HCT116 (cell line): ENCODE measurements at regions not wholly inside any gene's neighbourhood (a gene's known extent, or its start where the extent isn't known, plus 50 kb on each side); places are given as distances from the start of the nearest gene placed in this dataset.

ENCODE experiments used
- ATAC-seq: fragments of 200-7000 bp; cut with Tn5 transposase; 2 replicates; pipeline ENCODE4 v1.9.1; 2020; ENCODE audit warnings: mild to moderate bottlenecking, moderate library complexity
- BruUV-seq: library from RNA; stranded (reverse); fragments of 400-500 nt; replicated peaks from 2 replicates; lab custom pipeline; 2021; lab: Mats Ljungman, UMichigan
- CTCF ChIA-PET: fragments of 300-600 bp; sonication (Branson Sonifier 250); formaldehyde crosslinking; loops from one replicate; lab custom pipeline; 2021; ENCODE audit warnings: antibody characterized with exemption; lab: Charles Lee
- POLR2A ChIA-PET: fragments of 300-600, 350-600 bp; sonication (Branson Sonifier 250); formaldehyde crosslinking; loops from one replicate; lab custom pipeline; 2021; ENCODE audit warnings: antibody characterized with exemption; lab: Charles Lee
- RAD21 ChIA-PET, 2 experiments: fragments of 300-600 bp; sonication (Branson Sonifier 250); formaldehyde crosslinking; loops; one replicate each; lab custom pipeline; 2023; ENCODE audit warnings: low total read pairs in 2 of 2; ENCODE audit not compliant: uncharacterized antibody in 2 of 2, unreplicated experiment in 2 of 2, low non-redundant PET in 1 of 2; lab: Charles Lee
- DNase-seq: peaks from one replicate; pipeline ENCODE4 v3.0.0-alpha.2; 2010; ENCODE audit warnings: low read depth, low spot score
- H2AFZ ChIP-seq: fragments of 200-600 bp; shearing (Covaris generic), sonication (generic); 2 replicates; pipeline ENCODE4 v1.6.1; 2017; ENCODE audit warnings: low read depth, mixed run types, mixed read lengths, antibody characterized with exemption, low read length; ENCODE audit not compliant: poor library complexity, severe bottlenecking
- H3K27ac ChIP-seq: 2 replicates; pipeline ENCODE4 v1.5.1; 2012; ENCODE audit warnings: low read depth, low read length
- H3K27me3 ChIP-seq: fragments of 200-600 bp; sonication (generic); 2 replicates; pipeline ENCODE4 v1.6.1; 2016; ENCODE audit warnings: mixed run types, low read length, mixed read lengths; ENCODE audit not compliant: insufficient read depth
- H3K36me3 ChIP-seq, 2 experiments: fragments of 200-500 bp in 1 of 2; fragments of 200-600 bp in 1 of 2; sonication (Bioruptor generic) in 1 of 2; sonication (generic) in 1 of 2; 2 replicates each; pipeline versions ENCODE4 v1.5.1 to v1.6.1; 2014 to 2016; ENCODE audit warnings: low read length in 2 of 2, inconsistent platforms in 1 of 2, mixed read lengths in 1 of 2, mixed run types in 1 of 2; ENCODE audit not compliant: insufficient read depth in 2 of 2, control insufficient read depth in 1 of 2
- H3K4me1 ChIP-seq, 2 experiments: fragments of 200-600 bp in 1 of 2; sonication (generic) in 1 of 2; 2 replicates each; pipeline versions ENCODE4 v1.5.1 to v1.6.1; 2012 to 2017; ENCODE audit warnings: low read length in 2 of 2, inconsistent platforms in 1 of 2, mild to moderate bottlenecking in 1 of 2, mixed read lengths in 1 of 2, mixed run types in 1 of 2, moderate library complexity in 1 of 2; ENCODE audit not compliant: insufficient read depth in 2 of 2, control insufficient read depth in 1 of 2
- H3K4me2 ChIP-seq: fragments of 200-600 bp; sonication (generic); 2 replicates; pipeline ENCODE4 v1.6.1; 2017; ENCODE audit warnings: mixed run types, low read length, mixed read lengths
- H3K4me3 ChIP-seq, 2 experiments: fragments of 200-600 bp in 1 of 2; sonication (generic) in 1 of 2; replicated peaks in 1 of 2; 2 replicates each; pipeline ENCODE4 v1.5.1; 2011 to 2016; ENCODE audit warnings: low read length in 2 of 2, control low read depth in 1 of 2, low read depth in 1 of 2, mild to moderate bottlenecking in 1 of 2, mixed read lengths in 1 of 2, mixed run types in 1 of 2
- H3K79me2 ChIP-seq: fragments of 200-600 bp; sonication (generic); 2 replicates; pipeline ENCODE4 v1.6.1; 2017; ENCODE audit warnings: mild to moderate bottlenecking, mixed run types, low read length, moderate library complexity, mixed read lengths; ENCODE audit not compliant: insufficient read depth
- H3K9ac ChIP-seq: fragments of 200-600 bp; sonication (generic); 2 replicates; pipeline ENCODE4 v1.6.1; 2016; ENCODE audit warnings: low read length, mixed read lengths
- H3K9me2 ChIP-seq: fragments of 200-600 bp; sonication (generic), shearing (Covaris generic); 2 replicates; pipeline ENCODE4 v1.6.1; 2017; ENCODE audit warnings: mixed run types, mild to moderate bottlenecking, moderate library complexity; ENCODE audit not compliant: insufficient read depth
- H3K9me3 ChIP-seq, 2 experiments: fragments of 200-500 bp in 1 of 2; fragments of 200-600 bp in 1 of 2; sonication (Bioruptor generic) in 1 of 2; sonication (generic) in 1 of 2; 2 replicates each; pipeline ENCODE4 v1.6.1; 2014 to 2017; ENCODE audit warnings: low read length in 2 of 2, mixed read lengths in 2 of 2, inconsistent platforms in 1 of 2, low read depth in 1 of 2, mild to moderate bottlenecking in 1 of 2, mixed run types in 1 of 2, moderate library complexity in 1 of 2; ENCODE audit not compliant: control insufficient read depth in 1 of 2, insufficient read depth in 1 of 2
- H4K20me1 ChIP-seq: fragments of 200-600 bp; sonication (generic), shearing (Covaris generic); 2 replicates; pipeline ENCODE4 v1.6.1; 2017; ENCODE audit warnings: mixed run types, mild to moderate bottlenecking, moderate library complexity; ENCODE audit not compliant: insufficient read depth
- CBX3 ChIP-seq: IDR thresholded peaks from 2 replicates; pipeline ENCODE4 v1.6.1; 2012; ENCODE audit warnings: low read depth
- CEBPB ChIP-seq: IDR thresholded peaks from 2 replicates; pipeline ENCODE4 v1.6.1; 2012; ENCODE audit warnings: low read depth
- EGR1 ChIP-seq: IDR thresholded peaks from 2 replicates; pipeline ENCODE4 v1.6.1; 2012; ENCODE audit warnings: low read depth
- ELF1 ChIP-seq: IDR thresholded peaks from 2 replicates; pipeline ENCODE4 v1.6.1; 2012; ENCODE audit warnings: low read depth, borderline replicate concordance
- EZH2 ChIP-seq: fragments of 200-600 bp; sonication (generic); IDR thresholded peaks from 2 replicates; pipeline ENCODE4 v1.6.1; 2017; ENCODE audit warnings: antibody characterized with exemption, mixed run types
- EZH2phosphoT487 ChIP-seq: fragments of 200-600 bp; IDR thresholded peaks from 2 replicates; pipeline ENCODE4 v1.6.1; 2018; ENCODE audit warnings: antibody characterized with exemption, borderline replicate concordance
- FOSL1 ChIP-seq: IDR thresholded peaks from 2 replicates; pipeline ENCODE4 v1.6.1; 2012; ENCODE audit warnings: low read depth
- MAX ChIP-seq: IDR thresholded peaks from 2 replicates; pipeline ENCODE4 v1.6.1; 2012
- POLR2A ChIP-seq: IDR thresholded peaks from 2 replicates; pipeline ENCODE4 v1.7.0; 2011; ENCODE audit warnings: borderline replicate concordance; ENCODE audit not compliant: insufficient read depth, insufficient read length; ENCODE audit errors: extremely low read depth
- POLR2AphosphoS5 ChIP-seq: IDR thresholded peaks from 2 replicates; pipeline ENCODE4 v1.6.1; 2011; ENCODE audit warnings: mild to moderate bottlenecking, low read depth, low read length, moderate library complexity
- RAD21 ChIP-seq: IDR thresholded peaks from 2 replicates; pipeline ENCODE4 v1.6.1; 2012; ENCODE audit warnings: low read depth, mild to moderate bottlenecking
- SP1 ChIP-seq: IDR thresholded peaks from 2 replicates; pipeline ENCODE4 v1.6.1; 2012; ENCODE audit warnings: low read depth
- SRF ChIP-seq: IDR thresholded peaks from 2 replicates; pipeline ENCODE4 v1.6.1; 2012; ENCODE audit warnings: low read depth
- TCF7L2 ChIP-seq: IDR thresholded peaks from 2 replicates; pipeline ENCODE4 v1.7.0; 2011; ENCODE audit warnings: borderline replicate concordance, inconsistent platforms; ENCODE audit not compliant: insufficient read depth, insufficient read length; ENCODE audit errors: extremely low read depth
- YY1 ChIP-seq: IDR thresholded peaks from 2 replicates; pipeline ENCODE4 v1.6.1; 2011; ENCODE audit warnings: low read length, low read depth, moderate library complexity, mild to moderate bottlenecking; ENCODE audit not compliant: insufficient replicate concordance; ENCODE audit errors: extremely low read depth
- ZFX ChIP-seq: fragments of 450-650 bp; IDR thresholded peaks from 2 replicates; pipeline ENCODE4 v1.6.1; 2017
- intact Hi-C: fragments of 100-400 bp; cut with micrococcal nuclease; formaldehyde crosslinking; loops from 2 replicates; pipeline ENCODE4 v1.10.0; 2022

- ChIA-PET CTCF (no interaction called here), RAD21 (no interaction called here), POLR2A (no interaction called here)
- H3K9me3 ChIP-seq: no peaks in the 10 kb centered on the region
- peaks cover 0 to 4% of the 10 kb centered on the region in 2 experiments; a peak in 2 of 4 replicates for H3K4me1 ChIP-seq
- DNase-seq (no peak), ATAC-seq (no peak)
- H3K4me2 ChIP-seq: no peak overlapping the region
- H3K27me3 ChIP-seq: peaks cover 17% of the 10 kb centered on the region; the same call in 1 of the 2 replicates
- intact Hi-C loops: no loop called here
- H3K9me2 ChIP-seq: no peaks in the 10 kb centered on the region
- H4K20me1 ChIP-seq: no peaks in the 10 kb centered on the region
- H3K4me3 ChIP-seq: no peak overlapping the region
- BruUV-seq: no TSS peak
- no peak overlapping the region for H3K27ac ChIP-seq
- no peaks in the 10 kb centered on the region for H3K79me2 ChIP-seq
- no peak overlapping the region for H2AFZ ChIP-seq
- H3K36me3 ChIP-seq: no peaks in the 10 kb centered on the region
- H3K9ac ChIP-seq: no peak overlapping the region
- TF ChIP-seq POLR2AphosphoS5 (no peak), POLR2A (no peak), MAX (no peak), ZFX (no peak), EZH2phosphoT487 (no peak), EZH2 (no peak), SP1 (no peak), CEBPB (no peak), SRF (no peak), YY1 (no peak), CBX3 (no peak), FOSL1 (no peak), TCF7L2 (no peak), RAD21 (no peak), EGR1 (no peak), ELF1 (no peak)
Measured at GRCh38 chr21:32127081-32127480, 151.8 kb downstream of the MIS18A start.
